ENCODE measurements at regions not wholly inside any gene's neighbourhood (a gene's known extent, or its start where the extent isn't known, plus 50 kb on each side); places are given as distances from the start of the nearest gene placed in this dataset.

DNA sequence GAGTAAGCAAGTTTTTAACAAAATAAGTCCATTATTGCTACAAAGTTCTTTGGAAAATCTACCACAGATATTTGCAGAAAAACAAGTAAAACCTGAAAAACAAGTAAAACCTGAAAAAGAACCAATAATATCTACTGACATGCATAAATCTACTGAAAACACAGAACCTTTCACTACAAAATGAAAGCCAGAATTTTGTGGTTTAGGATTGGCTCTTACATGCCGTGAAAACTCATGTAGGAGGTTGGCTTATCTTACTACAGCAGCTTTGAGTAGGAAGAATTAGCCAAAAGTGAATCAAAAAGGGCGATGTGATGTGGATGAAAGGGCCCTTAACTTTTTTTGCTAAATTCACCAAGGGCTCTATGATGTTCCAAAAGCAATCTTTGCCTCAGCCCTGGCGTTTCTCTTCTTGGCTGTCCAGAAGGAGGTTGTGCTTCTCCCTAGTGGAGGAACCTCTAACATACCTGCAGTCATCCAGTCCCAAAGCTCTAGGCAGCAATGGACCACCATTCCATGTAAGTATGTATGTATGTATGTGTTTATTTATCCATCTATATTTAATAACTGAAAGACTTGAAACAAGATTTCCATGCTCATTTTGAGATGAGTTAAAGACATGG is 93.5 kb upstream of the ZNF804B start:
- no peak for ATAC-seq
- WGBS, 4 donors, result 65 to 84% (median 73%) methylated on average over 3 of the region's 3 CpGs
- H3K9me3 ChIP-seq, result no peaks in the 10 kb centered on the region
- no peaks in the 10 kb centered on the region for H3K27me3 ChIP-seq
- no peaks in the 10 kb centered on the region for H3K4me1 ChIP-seq
- no peaks in the 10 kb centered on the region for H3K36me3 ChIP-seq
- intact Hi-C loops (cut with DNase I), result no loop called here
- H3K4me3 ChIP-seq, result no peak overlapping the region
- DNase-seq, result no peak
- TF ChIP-seq POLR2A (IDR thresholded peaks at IDR 0.05), result no peak
- TF ChIP-seq, protein P1, sequence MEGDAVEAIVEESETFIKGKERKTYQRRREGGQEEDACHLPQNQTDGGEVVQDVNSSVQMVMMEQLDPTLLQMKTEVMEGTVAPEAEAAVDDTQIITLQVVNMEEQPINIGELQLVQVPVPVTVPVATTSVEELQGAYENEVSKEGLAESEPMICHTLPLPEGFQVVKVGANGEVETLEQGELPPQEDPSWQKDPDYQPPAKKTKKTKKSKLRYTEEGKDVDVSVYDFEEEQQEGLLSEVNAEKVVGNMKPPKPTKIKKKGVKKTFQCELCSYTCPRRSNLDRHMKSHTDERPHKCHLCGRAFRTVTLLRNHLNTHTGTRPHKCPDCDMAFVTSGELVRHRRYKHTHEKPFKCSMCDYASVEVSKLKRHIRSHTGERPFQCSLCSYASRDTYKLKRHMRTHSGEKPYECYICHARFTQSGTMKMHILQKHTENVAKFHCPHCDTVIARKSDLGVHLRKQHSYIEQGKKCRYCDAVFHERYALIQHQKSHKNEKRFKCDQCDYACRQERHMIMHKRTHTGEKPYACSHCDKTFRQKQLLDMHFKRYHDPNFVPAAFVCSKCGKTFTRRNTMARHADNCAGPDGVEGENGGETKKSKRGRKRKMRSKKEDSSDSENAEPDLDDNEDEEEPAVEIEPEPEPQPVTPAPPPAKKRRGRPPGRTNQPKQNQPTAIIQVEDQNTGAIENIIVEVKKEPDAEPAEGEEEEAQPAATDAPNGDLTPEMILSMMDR (IDR thresholded peaks at IDR 0.05), result no peak
- H3K27ac ChIP-seq, result no peak overlapping the region

GRCh38 chr7:88664630-88665233 is 94.8 kb upstream of the ZNF804B start:
- Histone ChIP-seq H3K4me1 (no peaks in the 10 kb centered on the region), H3K36me3 (no peaks in the 10 kb centered on the region), H3K27ac (no peak overlapping the region), H3K27me3 (no peaks in the 10 kb centered on the region), H3K9me3 (no peaks in the 10 kb centered on the region), H3K4me3 (no peak overlapping the region)
- TF ChIP-seq, protein P1 (IDR thresholded peaks at IDR 0.05), result no peak
- TF ChIP-seq POLR2A (IDR thresholded peaks at IDR 0.05), result no peak
- 73 to 92% (median 88%) methylated on average over 1 of the region's 1 CpG for WGBS, 4 donors
- intact Hi-C loops (cut with DNase I), result no loop called here
- DNase-seq, result no peak
- ATAC-seq, result no peak

DNA sequence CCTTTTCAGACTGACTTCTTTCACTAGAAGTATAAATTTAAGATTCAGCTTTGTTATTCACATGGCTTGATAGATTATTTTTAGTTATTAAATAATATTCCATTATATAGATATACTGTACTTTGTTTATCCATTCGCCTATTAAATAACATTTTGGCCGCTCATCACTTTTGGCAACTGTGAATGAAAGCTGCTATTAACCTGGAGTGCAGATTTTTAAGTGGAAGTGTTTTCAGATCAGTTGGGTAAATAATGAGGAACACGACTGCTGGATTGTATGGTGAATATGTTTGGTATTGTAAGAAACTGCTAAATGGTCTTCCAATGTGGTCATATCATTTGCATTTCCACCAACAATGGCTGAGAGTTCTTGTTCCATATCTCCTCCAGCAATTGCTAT is 97.6 kb upstream of the ZNF804B start:
- intact Hi-C loops (cut with DNase I), result no loop called here
- Histone ChIP-seq H3K4me1 (no peaks in the 10 kb centered on the region), H3K27me3 (no peaks in the 10 kb centered on the region), H3K27ac (no peak overlapping the region), H3K4me3 (no peak overlapping the region), H3K9me3 (no peaks in the 10 kb centered on the region), H3K36me3 (no peaks in the 10 kb centered on the region)
- TF ChIP-seq, protein P1 (IDR thresholded peaks at IDR 0.05), result no peak
- no peak for DNase-seq
- ATAC-seq, result no peak
- WGBS, 4 donors, result 80 to 91% (median 84%) methylated on average over 3 of the region's 3 CpGs

DNA sequence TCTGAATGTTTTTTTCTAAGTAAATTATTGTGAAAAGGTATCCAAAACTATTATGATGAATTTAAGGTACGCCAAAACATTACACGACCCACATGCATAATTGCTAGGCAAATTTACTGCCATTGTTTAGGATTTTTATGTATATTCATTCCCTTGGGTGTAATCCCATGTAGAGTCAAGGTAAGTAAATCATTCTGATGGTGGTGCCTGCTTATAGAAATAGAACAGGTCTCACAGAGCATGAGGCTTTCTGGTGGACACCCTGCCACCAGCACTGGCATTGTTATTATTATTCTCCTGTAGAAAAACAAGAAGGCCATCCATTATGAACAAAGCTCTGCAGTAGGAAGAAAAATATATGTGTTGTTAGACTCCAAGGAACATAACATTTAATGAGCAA is 111.7 kb upstream of the ZNF804B start:
- TF ChIP-seq, protein P1 (IDR thresholded peaks at IDR 0.05), result no peak
- TF ChIP-seq POLR2A (IDR thresholded peaks at IDR 0.05), result no peak
- no peak for ATAC-seq
- intact Hi-C loops (cut with DNase I), result no loop called here

More for the DNA sequence above, 111.7 kb upstream of the ZNF804B start:
- no peaks in the 10 kb centered on the region for H3K4me1 ChIP-seq
- peaks cover 0 to 23% (median 6%) of the 10 kb centered on the region in 12 donors for H3K9me3 ChIP-seq
- no peaks in the 10 kb centered on the region for H3K27me3 ChIP-seq
- DNase-seq, result no peak
- H3K36me3 ChIP-seq, result no peaks in the 10 kb centered on the region
- 67 to 86% (median 82%) methylated on average over 2 of the region's 2 CpGs for WGBS, 4 donors
- H3K27ac ChIP-seq, result no peak overlapping the region
- no peak overlapping the region for H3K4me3 ChIP-seq
